Upper lobe of left lung (tissue), 6 donors: ENCODE measurements at regions not wholly inside any gene's neighbourhood (a gene's known extent, or its start where the extent isn't known, plus 50 kb on each side); places are given as distances from the start of the nearest gene placed in this dataset.

ENCODE experiments used
- ATAC-seq, 2 donors: fragments of 200-7000 bp; cut with Tn5 transposase; one replicate each; pipeline ENCODE4 v1.9.1; 2022; ENCODE audit warnings: mild to moderate bottlenecking in 2 of 2, moderate library complexity in 2 of 2; ENCODE audit not compliant: low FRiP score in 2 of 2
- DNase-seq, 2 donors: peaks; one replicate each; pipeline ENCODE4 v3.0.0-alpha.2; 2019 to 2020
- H3K27ac ChIP-seq, 4 donors: fragments of 200-600 bp; sonication (generic); one replicate each; pipeline ENCODE4 v1.5.1; 2016 to 2019
- H3K27me3 ChIP-seq, 4 donors: fragments of 200-600 bp; sonication (generic); one replicate each; pipeline ENCODE4 v1.5.1; 2017 to 2019
- H3K36me3 ChIP-seq, 4 donors: fragments of 200-600 bp; sonication (generic); one replicate each; pipeline ENCODE4 v1.5.1; 2016 to 2019
- H3K4me1 ChIP-seq, 4 donors: fragments of 200-600 bp; sonication (generic); one replicate each; pipeline ENCODE4 v1.5.1; 2018 to 2019
- H3K4me3 ChIP-seq, 4 donors: fragments of 200-600 bp; sonication (generic); one replicate each; pipeline ENCODE4 v1.5.1; 2017 to 2019; ENCODE audit warnings: mild to moderate bottlenecking in 2 of 4, moderate library complexity in 1 of 4
- H3K9me3 ChIP-seq, 4 donors: fragments of 200-600 bp; sonication (generic); one replicate each; pipeline ENCODE4 v1.5.1; 2018 to 2019
- CTCF ChIP-seq, 6 experiments: fragments of 450-650 bp in 4 of 6; fragments of 200-600 bp in 2 of 6; sonication (generic) in 2 of 6; IDR thresholded peaks; one replicate each; pipeline ENCODE4 v1.5.1; 2016 to 2019; ENCODE audit warnings: antibody characterized with exemption in 6 of 6
- EP300 ChIP-seq, 4 donors: sonication (generic); formaldehyde crosslinking; IDR thresholded peaks; one replicate each; pipeline ENCODE4 v1.5.1; 2017; ENCODE audit warnings: antibody characterized with exemption in 4 of 4, control low read depth in 2 of 4
- POLR2A ChIP-seq, 4 donors: fragments of 450-650 bp; IDR thresholded peaks; one replicate each; pipeline ENCODE4 v1.5.1; 2016 to 2017; ENCODE audit warnings: antibody characterized with exemption in 4 of 4, mild to moderate bottlenecking in 2 of 4
- POLR2AphosphoS5 ChIP-seq, 2 donors: sonication (generic); formaldehyde crosslinking; IDR thresholded peaks; one replicate each; pipeline ENCODE4 v1.5.1; 2017; ENCODE audit warnings: antibody characterized with exemption in 2 of 2
- WGBS, 2 donors: methylation state at CpG; one replicate each; pipeline ENCODE4 v1.1.5; 2017 to 2018; 5-methylcytosine and 5-hydroxymethylcytosine counted together
- donor health status: DM: no; HTN: no; CAD: no; lungs with moderate emphysema.
- donor health status: DM: no; HTN: yes; CAD: no; lungs with severe emphysema.

- no peaks in the 10 kb centered on the region for H3K27me3 ChIP-seq
- H3K9me3 ChIP-seq, result no peaks in the 10 kb centered on the region
- H3K4me3 ChIP-seq, result no peak overlapping the region
- ATAC-seq (no peak), DNase-seq (no peak)
- no peaks in the 10 kb centered on the region for H3K36me3 ChIP-seq
- 69 to 81% methylated on average over 6 of the region's 6 CpGs for WGBS, 2 donors
- no peak overlapping the region for H3K27ac ChIP-seq
- no peaks in the 10 kb centered on the region for H3K4me1 ChIP-seq
- TF ChIP-seq CTCF (IDR thresholded peaks at IDR 0.05) (no peak), EP300 (IDR thresholded peaks at IDR 0.05) (no peak), POLR2A (IDR thresholded peaks at IDR 0.05) (no peak), POLR2AphosphoS5 (IDR thresholded peaks at IDR 0.05) (no peak)
These were observed 196.7 kb downstream of the IPMK start for GRCh38 chr10:58070956-58071355.

GRCh38 chr10:58068809-58069208 lies 198.9 kb downstream of the IPMK start:
- H3K9me3 ChIP-seq, result no peaks in the 10 kb centered on the region
- 86 to 97% methylated on average over 2 of the region's 2 CpGs for WGBS, 2 donors
- ATAC-seq (no peak), DNase-seq (no peak)
- no peaks in the 10 kb centered on the region for H3K4me1 ChIP-seq
- H3K27me3 ChIP-seq, result no peaks in the 10 kb centered on the region
- TF ChIP-seq POLR2A (IDR thresholded peaks at IDR 0.05), result no peak
- no peak for TF ChIP-seq CTCF (IDR thresholded peaks at IDR 0.05)
- TF ChIP-seq EP300 (IDR thresholded peaks at IDR 0.05), result no peak
- no peak for TF ChIP-seq POLR2AphosphoS5 (IDR thresholded peaks at IDR 0.05)
- no peak overlapping the region for H3K4me3 ChIP-seq
- H3K27ac ChIP-seq, result no peak overlapping the region
- no peaks in the 10 kb centered on the region for H3K36me3 ChIP-seq

- Histone ChIP-seq H3K27me3 (no peaks in the 10 kb centered on the region), H3K4me1 (no peaks in the 10 kb centered on the region), H3K9me3 (no peaks in the 10 kb centered on the region), H3K27ac (no peak overlapping the region), H3K36me3 (no peaks in the 10 kb centered on the region), H3K4me3 (no peak overlapping the region)
- 60 to 81% methylated on average over 3 to 4 of the region's 4 CpGs for WGBS, 2 donors
- DNase-seq (no peak), ATAC-seq (no peak)
- TF ChIP-seq CTCF (IDR thresholded peaks at IDR 0.05) (no peak), EP300 (IDR thresholded peaks at IDR 0.05) (no peak), POLR2A (IDR thresholded peaks at IDR 0.05) (no peak), POLR2AphosphoS5 (IDR thresholded peaks at IDR 0.05) (no peak)
These were observed 200.7 kb downstream of the IPMK start for GRCh38 chr10:58066979-58067378.

- H3K36me3 ChIP-seq, result no peaks in the 10 kb centered on the region
- TF ChIP-seq EP300 (IDR thresholded peaks at IDR 0.05) (no peak), POLR2AphosphoS5 (IDR thresholded peaks at IDR 0.05) (no peak), CTCF (IDR thresholded peaks at IDR 0.05) (no peak), POLR2A (IDR thresholded peaks at IDR 0.05) (no peak)
- H3K4me3 ChIP-seq, result no peak overlapping the region
- ATAC-seq, result no peak
- no peaks in the 10 kb centered on the region for H3K9me3 ChIP-seq
- 57 to 65% methylated on average over 4 of the region's 4 CpGs for WGBS, 2 donors
- no peak for DNase-seq
- no peaks in the 10 kb centered on the region for H3K4me1 ChIP-seq
- H3K27ac ChIP-seq, result no peak overlapping the region
- H3K27me3 ChIP-seq, result no peaks in the 10 kb centered on the region
These were observed 201.6 kb downstream of the IPMK start for GRCh38 chr10:58066126-58066525.

GRCh38 chr10:58065529-58065815 lies 202.2 kb downstream of the IPMK start:
- no peaks in the 10 kb centered on the region for H3K36me3 ChIP-seq
- no peak overlapping the region for H3K27ac ChIP-seq
- ATAC-seq (no peak), DNase-seq (no peak)
- TF ChIP-seq POLR2A (IDR thresholded peaks at IDR 0.05), result no peak
- TF ChIP-seq CTCF (IDR thresholded peaks at IDR 0.05), result no peak
- H3K4me1 ChIP-seq, result no peaks in the 10 kb centered on the region
- H3K27me3 ChIP-seq, result no peaks in the 10 kb centered on the region
- H3K4me3 ChIP-seq, result no peak overlapping the region
- no peaks in the 10 kb centered on the region for H3K9me3 ChIP-seq
- 56 to 69% methylated on average over 6 of the region's 6 CpGs for WGBS, 2 donors
